ENCODE measurements at regions not wholly inside any gene's neighbourhood (a gene's known extent, or its start where the extent isn't known, plus 50 kb on each side); places are given as distances from the start of the nearest gene placed in this dataset.

DNA sequence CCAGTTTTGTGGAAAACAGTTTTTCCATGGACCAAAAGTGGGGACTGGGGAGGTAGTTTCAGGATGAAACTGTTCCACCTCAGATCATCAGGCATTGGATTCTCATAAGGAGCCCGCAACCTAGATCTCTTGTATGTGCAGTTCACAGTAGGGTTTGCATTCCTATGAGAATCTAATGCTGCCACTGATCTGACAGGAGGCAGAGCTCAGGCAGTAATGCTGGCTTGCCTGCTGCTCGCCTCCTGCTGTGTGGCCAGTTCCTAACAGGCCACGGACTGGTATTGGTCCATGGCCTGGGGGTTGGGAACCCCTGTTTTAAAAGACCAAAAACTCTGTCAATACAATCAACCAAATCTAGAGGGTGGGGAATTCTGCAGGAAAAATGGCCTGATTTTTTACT lies 100.0 kb upstream of the EOLA2 start:
- 88% methylated on average over 3 of the region's 3 CpGs for WGBS
- no peaks in the 10 kb centered on the region for H3K27me3 ChIP-seq (ENCODE audit: control insufficient read depth in 4 of 4, insufficient read depth in 4 of 4, low read length in 3 of 4)
- no peak for DNase-seq (ENCODE audit: low spot score)
- no peak overlapping the region for H3K9ac ChIP-seq (ENCODE audit: low read depth in 1 of 2, low read length in 2 of 2)
- no peak overlapping the region for H3K4me3 ChIP-seq (ENCODE audit: low read depth in 1 of 3, low read length in 3 of 3)
- TF ChIP-seq, protein P1, sequence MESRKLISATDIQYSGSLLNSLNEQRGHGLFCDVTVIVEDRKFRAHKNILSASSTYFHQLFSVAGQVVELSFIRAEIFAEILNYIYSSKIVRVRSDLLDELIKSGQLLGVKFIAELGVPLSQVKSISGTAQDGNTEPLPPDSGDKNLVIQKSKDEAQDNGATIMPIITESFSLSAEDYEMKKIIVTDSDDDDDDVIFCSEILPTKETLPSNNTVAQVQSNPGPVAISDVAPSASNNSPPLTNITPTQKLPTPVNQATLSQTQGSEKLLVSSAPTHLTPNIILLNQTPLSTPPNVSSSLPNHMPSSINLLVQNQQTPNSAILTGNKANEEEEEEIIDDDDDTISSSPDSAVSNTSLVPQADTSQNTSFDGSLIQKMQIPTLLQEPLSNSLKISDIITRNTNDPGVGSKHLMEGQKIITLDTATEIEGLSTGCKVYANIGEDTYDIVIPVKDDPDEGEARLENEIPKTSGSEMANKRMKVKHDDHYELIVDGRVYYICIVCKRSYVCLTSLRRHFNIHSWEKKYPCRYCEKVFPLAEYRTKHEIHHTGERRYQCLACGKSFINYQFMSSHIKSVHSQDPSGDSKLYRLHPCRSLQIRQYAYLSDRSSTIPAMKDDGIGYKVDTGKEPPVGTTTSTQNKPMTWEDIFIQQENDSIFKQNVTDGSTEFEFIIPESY (IDR thresholded peaks at IDR 0.05): no peak
- TF ChIP-seq TAF1 (conservative IDR thresholded peaks at IDR 0.05) (no peak), HNF4G (IDR thresholded peaks at IDR 0.05) (no peak), GABPA (IDR thresholded peaks at IDR 0.05 in 1 of 2, conservative IDR thresholded peaks at IDR 0.05 in 1 of 2) (no peak), FOXA1 (IDR thresholded peaks at IDR 0.05) (no peak), SP1 (IDR thresholded peaks at IDR 0.05) (no peak), NR2F2 (IDR thresholded peaks at IDR 0.05) (no peak), FOXA2 (IDR thresholded peaks at IDR 0.05) (no peak), YY1 (IDR thresholded peaks at IDR 0.05) (no peak), JUND (IDR thresholded peaks at IDR 0.05) (no peak), RAD21 (IDR thresholded peaks at IDR 0.05) (no peak), RXRA (IDR thresholded peaks at IDR 0.05) (no peak), HNF4A (conservative IDR thresholded peaks at IDR 0.05) (no peak)
- TF ChIP-seq, protein P2, sequence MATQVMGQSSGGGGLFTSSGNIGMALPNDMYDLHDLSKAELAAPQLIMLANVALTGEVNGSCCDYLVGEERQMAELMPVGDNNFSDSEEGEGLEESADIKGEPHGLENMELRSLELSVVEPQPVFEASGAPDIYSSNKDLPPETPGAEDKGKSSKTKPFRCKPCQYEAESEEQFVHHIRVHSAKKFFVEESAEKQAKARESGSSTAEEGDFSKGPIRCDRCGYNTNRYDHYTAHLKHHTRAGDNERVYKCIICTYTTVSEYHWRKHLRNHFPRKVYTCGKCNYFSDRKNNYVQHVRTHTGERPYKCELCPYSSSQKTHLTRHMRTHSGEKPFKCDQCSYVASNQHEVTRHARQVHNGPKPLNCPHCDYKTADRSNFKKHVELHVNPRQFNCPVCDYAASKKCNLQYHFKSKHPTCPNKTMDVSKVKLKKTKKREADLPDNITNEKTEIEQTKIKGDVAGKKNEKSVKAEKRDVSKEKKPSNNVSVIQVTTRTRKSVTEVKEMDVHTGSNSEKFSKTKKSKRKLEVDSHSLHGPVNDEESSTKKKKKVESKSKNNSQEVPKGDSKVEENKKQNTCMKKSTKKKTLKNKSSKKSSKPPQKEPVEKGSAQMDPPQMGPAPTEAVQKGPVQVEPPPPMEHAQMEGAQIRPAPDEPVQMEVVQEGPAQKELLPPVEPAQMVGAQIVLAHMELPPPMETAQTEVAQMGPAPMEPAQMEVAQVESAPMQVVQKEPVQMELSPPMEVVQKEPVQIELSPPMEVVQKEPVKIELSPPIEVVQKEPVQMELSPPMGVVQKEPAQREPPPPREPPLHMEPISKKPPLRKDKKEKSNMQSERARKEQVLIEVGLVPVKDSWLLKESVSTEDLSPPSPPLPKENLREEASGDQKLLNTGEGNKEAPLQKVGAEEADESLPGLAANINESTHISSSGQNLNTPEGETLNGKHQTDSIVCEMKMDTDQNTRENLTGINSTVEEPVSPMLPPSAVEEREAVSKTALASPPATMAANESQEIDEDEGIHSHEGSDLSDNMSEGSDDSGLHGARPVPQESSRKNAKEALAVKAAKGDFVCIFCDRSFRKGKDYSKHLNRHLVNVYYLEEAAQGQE (IDR thresholded peaks at IDR 0.05): no peak
- TF ChIP-seq, protein P3, sequence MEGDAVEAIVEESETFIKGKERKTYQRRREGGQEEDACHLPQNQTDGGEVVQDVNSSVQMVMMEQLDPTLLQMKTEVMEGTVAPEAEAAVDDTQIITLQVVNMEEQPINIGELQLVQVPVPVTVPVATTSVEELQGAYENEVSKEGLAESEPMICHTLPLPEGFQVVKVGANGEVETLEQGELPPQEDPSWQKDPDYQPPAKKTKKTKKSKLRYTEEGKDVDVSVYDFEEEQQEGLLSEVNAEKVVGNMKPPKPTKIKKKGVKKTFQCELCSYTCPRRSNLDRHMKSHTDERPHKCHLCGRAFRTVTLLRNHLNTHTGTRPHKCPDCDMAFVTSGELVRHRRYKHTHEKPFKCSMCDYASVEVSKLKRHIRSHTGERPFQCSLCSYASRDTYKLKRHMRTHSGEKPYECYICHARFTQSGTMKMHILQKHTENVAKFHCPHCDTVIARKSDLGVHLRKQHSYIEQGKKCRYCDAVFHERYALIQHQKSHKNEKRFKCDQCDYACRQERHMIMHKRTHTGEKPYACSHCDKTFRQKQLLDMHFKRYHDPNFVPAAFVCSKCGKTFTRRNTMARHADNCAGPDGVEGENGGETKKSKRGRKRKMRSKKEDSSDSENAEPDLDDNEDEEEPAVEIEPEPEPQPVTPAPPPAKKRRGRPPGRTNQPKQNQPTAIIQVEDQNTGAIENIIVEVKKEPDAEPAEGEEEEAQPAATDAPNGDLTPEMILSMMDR (IDR thresholded peaks at IDR 0.05; ENCODE audit: low read depth, low read length, missing input control): no peak
- TF ChIP-seq, protein P4, sequence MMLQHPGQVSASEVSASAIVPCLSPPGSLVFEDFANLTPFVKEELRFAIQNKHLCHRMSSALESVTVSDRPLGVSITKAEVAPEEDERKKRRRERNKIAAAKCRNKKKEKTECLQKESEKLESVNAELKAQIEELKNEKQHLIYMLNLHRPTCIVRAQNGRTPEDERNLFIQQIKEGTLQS (IDR thresholded peaks at IDR 0.05): no peak
- H3K9me3 ChIP-seq (ENCODE audit: control insufficient read depth in 4 of 4, low read length in 3 of 4): peaks cover 0 to 3% (median 0%) of the 10 kb centered on the region in 4 donors
- peaks cover 4 to 10% (median 7%) of the 10 kb centered on the region in 4 donors for H3K4me1 ChIP-seq (ENCODE audit: control insufficient read depth in 4 of 4, insufficient read depth in 4 of 4, low read length in 3 of 4)
- H3K27ac ChIP-seq (ENCODE audit: low read depth in 1 of 2, low read length in 2 of 2): no peak overlapping the region
- H3K36me3 ChIP-seq (ENCODE audit: control insufficient read depth in 4 of 4, insufficient read depth in 3 of 4, low read depth in 1 of 4, low read length in 3 of 4): no peaks in the 10 kb centered on the region

DNA sequence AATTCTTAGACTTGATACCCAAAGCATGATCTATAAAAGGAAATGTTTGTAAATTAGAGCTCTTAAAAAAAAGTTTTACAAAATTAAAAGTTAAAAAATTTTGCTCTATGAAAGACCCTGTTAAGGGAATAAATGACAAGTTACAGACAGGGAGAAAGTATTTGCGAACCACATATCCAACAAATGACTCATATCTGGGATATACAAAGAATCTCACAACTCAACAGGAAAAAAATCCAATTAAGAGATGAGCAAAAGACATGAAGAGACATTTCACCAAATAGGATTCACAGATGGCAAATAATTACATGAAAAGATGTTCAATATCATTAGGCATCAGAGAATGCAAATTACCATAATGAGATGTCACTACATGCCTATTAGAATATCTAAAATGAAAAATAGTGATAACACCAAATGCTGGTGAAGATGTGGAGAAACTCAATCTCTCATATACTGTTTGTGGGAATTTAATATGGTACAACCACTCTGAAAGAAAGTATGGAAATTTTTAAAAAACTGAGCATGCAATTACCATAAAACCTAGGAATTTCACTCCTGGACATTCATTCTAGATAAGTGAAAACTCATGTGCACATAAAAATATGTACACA lies 100.8 kb upstream of the EOLA2 start:
- no peak for TF ChIP-seq FOXA1 (IDR thresholded peaks at IDR 0.05)
- TF ChIP-seq HNF4G (IDR thresholded peaks at IDR 0.05): no peak
- TF ChIP-seq EGR1 (IDR thresholded peaks at IDR 0.05; ENCODE audit: low read depth in 2 of 2): no peak
- TF ChIP-seq JUND (IDR thresholded peaks at IDR 0.05): no peak
- no peak for TF ChIP-seq SP1 (IDR thresholded peaks at IDR 0.05)
- TF ChIP-seq, protein P5, sequence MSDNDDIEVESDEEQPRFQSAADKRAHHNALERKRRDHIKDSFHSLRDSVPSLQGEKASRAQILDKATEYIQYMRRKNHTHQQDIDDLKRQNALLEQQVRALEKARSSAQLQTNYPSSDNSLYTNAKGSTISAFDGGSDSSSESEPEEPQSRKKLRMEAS (IDR thresholded peaks at IDR 0.05): no peak
- TF ChIP-seq GABPA (IDR thresholded peaks at IDR 0.05 in 1 of 2, conservative IDR thresholded peaks at IDR 0.05 in 1 of 2): no peak
- H3K4me1 ChIP-seq (ENCODE audit: control insufficient read depth in 4 of 4, insufficient read depth in 4 of 4, low read length in 3 of 4): peaks cover 4 to 10% (median 7%) of the 10 kb centered on the region in 4 donors
- H3K36me3 ChIP-seq (ENCODE audit: control insufficient read depth in 4 of 4, insufficient read depth in 3 of 4, low read depth in 1 of 4, low read length in 3 of 4): no peaks in the 10 kb centered on the region
- H3K27me3 ChIP-seq (ENCODE audit: control insufficient read depth in 4 of 4, insufficient read depth in 4 of 4, low read length in 3 of 4): no peaks in the 10 kb centered on the region
- no peak overlapping the region for H3K27ac ChIP-seq (ENCODE audit: low read depth in 1 of 2, low read length in 2 of 2)
- WGBS: 90% methylated on average over 1 of the region's 1 CpG
- H3K9me3 ChIP-seq (ENCODE audit: control insufficient read depth in 4 of 4, low read length in 3 of 4): peaks cover 0 to 3% (median 0%) of the 10 kb centered on the region in 4 donors
- H3K4me3 ChIP-seq (ENCODE audit: low read depth in 1 of 3, low read length in 3 of 3): no peak overlapping the region
- H3K9ac ChIP-seq (ENCODE audit: low read depth in 1 of 2, low read length in 2 of 2): no peak overlapping the region
- no peak for DNase-seq (ENCODE audit: low spot score)
